ENCODE measurements at regions not wholly inside any gene's neighbourhood (a gene's known extent, or its start where the extent isn't known, plus 50 kb on each side); places are given as distances from the start of the nearest gene placed in this dataset.

GRCh38 chr2:13584020-13584419, 867.3 kb downstream of the TRIB2 start:
- TF ChIP-seq CTCF (IDR thresholded peaks at IDR 0.05) (no peak), EZH2 (IDR thresholded peaks at IDR 0.05; ENCODE audit: borderline replicate concordance, insufficient read depth, low read depth, low read length, poor library complexity, severe bottlenecking) (no peak)

Data from B cell (primary cell).